ENCODE measurements at regions not wholly inside any gene's neighbourhood (a gene's known extent, or its start where the extent isn't known, plus 50 kb on each side); places are given as distances from the start of the nearest gene placed in this dataset.

DNA sequence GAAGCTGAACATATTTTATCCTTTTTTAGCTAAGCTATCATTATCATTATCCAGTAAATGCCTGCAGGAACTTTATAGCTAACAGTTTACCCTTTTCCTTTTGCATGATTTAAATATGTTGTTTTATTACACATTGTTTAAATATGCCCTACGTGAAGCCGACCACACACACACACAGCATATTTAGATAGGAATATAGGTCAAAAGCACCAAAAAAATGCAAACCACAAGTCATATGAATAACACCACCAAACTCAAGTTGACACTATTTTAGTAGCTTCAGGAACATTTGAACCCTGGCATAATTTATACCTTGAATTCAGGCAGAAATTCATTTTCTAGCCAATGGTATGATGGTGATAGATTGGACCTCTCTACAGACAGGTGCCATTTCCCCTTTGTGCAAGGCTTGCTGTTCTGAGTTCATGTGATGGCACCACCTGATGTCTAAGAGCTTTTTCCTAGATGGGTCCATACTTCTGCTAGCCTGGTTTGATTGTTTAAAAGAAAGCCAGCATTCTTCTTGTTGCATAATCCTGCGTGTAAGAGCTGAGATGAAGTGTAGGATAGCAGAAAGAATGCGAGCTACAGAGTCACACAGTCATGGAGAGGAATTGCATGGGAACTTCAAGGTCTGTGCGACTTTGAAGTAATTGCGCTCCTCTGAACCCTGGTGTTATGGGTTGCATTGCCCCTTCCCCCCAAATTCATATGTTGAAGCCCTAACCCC, 454.8 kb upstream of the SOX5 start:
- TF ChIP-seq, protein P1, sequence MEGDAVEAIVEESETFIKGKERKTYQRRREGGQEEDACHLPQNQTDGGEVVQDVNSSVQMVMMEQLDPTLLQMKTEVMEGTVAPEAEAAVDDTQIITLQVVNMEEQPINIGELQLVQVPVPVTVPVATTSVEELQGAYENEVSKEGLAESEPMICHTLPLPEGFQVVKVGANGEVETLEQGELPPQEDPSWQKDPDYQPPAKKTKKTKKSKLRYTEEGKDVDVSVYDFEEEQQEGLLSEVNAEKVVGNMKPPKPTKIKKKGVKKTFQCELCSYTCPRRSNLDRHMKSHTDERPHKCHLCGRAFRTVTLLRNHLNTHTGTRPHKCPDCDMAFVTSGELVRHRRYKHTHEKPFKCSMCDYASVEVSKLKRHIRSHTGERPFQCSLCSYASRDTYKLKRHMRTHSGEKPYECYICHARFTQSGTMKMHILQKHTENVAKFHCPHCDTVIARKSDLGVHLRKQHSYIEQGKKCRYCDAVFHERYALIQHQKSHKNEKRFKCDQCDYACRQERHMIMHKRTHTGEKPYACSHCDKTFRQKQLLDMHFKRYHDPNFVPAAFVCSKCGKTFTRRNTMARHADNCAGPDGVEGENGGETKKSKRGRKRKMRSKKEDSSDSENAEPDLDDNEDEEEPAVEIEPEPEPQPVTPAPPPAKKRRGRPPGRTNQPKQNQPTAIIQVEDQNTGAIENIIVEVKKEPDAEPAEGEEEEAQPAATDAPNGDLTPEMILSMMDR (IDR thresholded peaks at IDR 0.05; ENCODE audit: insufficient read depth, low read length, poor library complexity, severe bottlenecking), result no peak
- TF ChIP-seq EZH2phosphoT487 (conservative IDR thresholded peaks at IDR 0.05; ENCODE audit: low read length), result no peak
